Right atrium auricular region (tissue), 2 donors: ENCODE measurements at regions not wholly inside any gene's neighbourhood (a gene's known extent, or its start where the extent isn't known, plus 50 kb on each side); places are given as distances from the start of the nearest gene placed in this dataset.

Experiments used
- DNase-seq: peaks from one replicate; pipeline ENCODE4 v3.0.0-alpha.2; 2019; ENCODE audit warnings: low spot score
- H3K27ac ChIP-seq, 2 donors: fragments of 200-600 bp; sonication (generic); 1 replicate in 1 of 2; 2 replicates in 1 of 2; pipeline ENCODE4 v1.5.1; 2016 to 2019
- H3K27me3 ChIP-seq, 2 donors: fragments of 200-600 bp; sonication (generic); one replicate each; pipeline versions ENCODE4 v1.5.1 to v1.6.0; 2017 to 2019
- H3K36me3 ChIP-seq: fragments of 200-600 bp; sonication (generic); one replicate; pipeline ENCODE4 v1.5.1; 2016
- H3K4me1 ChIP-seq, 2 donors: fragments of 200-600 bp; sonication (generic); one replicate each; pipeline versions ENCODE4 v1.5.1 to v1.6.0; 2017 to 2019
- H3K4me3 ChIP-seq, 2 donors: fragments of 200-600 bp; sonication (generic); 1 replicate in 1 of 2; 2 replicates in 1 of 2; pipeline ENCODE4 v1.5.1; 2017 to 2019; ENCODE audit warnings: mild to moderate bottlenecking in 1 of 2, moderate library complexity in 1 of 2
- H3K9me3 ChIP-seq, 2 donors: fragments of 200-600 bp; sonication (generic); one replicate each; pipeline ENCODE4 v1.5.1; 2019
- CTCF ChIP-seq, 2 donors: fragments of 200-600 bp; sonication (generic); IDR thresholded peaks; one replicate each; pipeline ENCODE4 v1.5.1; 2019; ENCODE audit warnings: antibody characterized with exemption in 2 of 2

GRCh38 chr19:28289295-28290063 is 923.5 kb downstream of the UQCRFS1 start:
- DNase-seq, result no peak
- Histone ChIP-seq H3K27me3 (no peaks in the 10 kb centered on the region), H3K4me1 (no peaks in the 10 kb centered on the region), H3K4me3 (no peak overlapping the region), H3K27ac (no peak overlapping the region), H3K9me3 (no peaks in the 10 kb centered on the region), H3K36me3 (no peaks in the 10 kb centered on the region)
- TF ChIP-seq CTCF (IDR thresholded peaks at IDR 0.05), result no peak

- DNase-seq, result no peak
- H3K27me3 ChIP-seq, result no peaks in the 10 kb centered on the region
- no peak overlapping the region for H3K4me3 ChIP-seq
- no peak overlapping the region for H3K27ac ChIP-seq
- no peaks in the 10 kb centered on the region for H3K36me3 ChIP-seq
- no peaks in the 10 kb centered on the region for H3K9me3 ChIP-seq
- H3K4me1 ChIP-seq, result no peaks in the 10 kb centered on the region
- no peak for TF ChIP-seq CTCF (IDR thresholded peaks at IDR 0.05)
Measured at GRCh38 chr19:28288572-28289264, 924.2 kb downstream of the UQCRFS1 start.

- Histone ChIP-seq H3K36me3 (no peaks in the 10 kb centered on the region), H3K4me1 (no peaks in the 10 kb centered on the region), H3K4me3 (no peak overlapping the region), H3K27ac (no peak overlapping the region), H3K27me3 (no peaks in the 10 kb centered on the region), H3K9me3 (no peaks in the 10 kb centered on the region)
- no peak for TF ChIP-seq CTCF (IDR thresholded peaks at IDR 0.05)
- DNase-seq, result no peak
Measured at GRCh38 chr19:28285917-28286316, 927.0 kb downstream of the UQCRFS1 start.

- Histone ChIP-seq H3K9me3 (no peaks in the 10 kb centered on the region), H3K36me3 (no peaks in the 10 kb centered on the region), H3K4me3 (no peak overlapping the region), H3K4me1 (no peaks in the 10 kb centered on the region), H3K27me3 (no peaks in the 10 kb centered on the region), H3K27ac (no peak overlapping the region)
- DNase-seq, result no peak
- no peak for TF ChIP-seq CTCF (IDR thresholded peaks at IDR 0.05)
Measured at GRCh38 chr19:28285078-28285477, 927.9 kb downstream of the UQCRFS1 start.

GRCh38 chr19:28284389-28284788 is 928.6 kb downstream of the UQCRFS1 start:
- Histone ChIP-seq H3K4me1 (no peaks in the 10 kb centered on the region), H3K27me3 (no peaks in the 10 kb centered on the region), H3K36me3 (no peaks in the 10 kb centered on the region), H3K27ac (no peak overlapping the region), H3K9me3 (no peaks in the 10 kb centered on the region), H3K4me3 (no peak overlapping the region)
- no peak for TF ChIP-seq CTCF (IDR thresholded peaks at IDR 0.05)
- no peak for DNase-seq
